Ureter (tissue), 1 donor: ENCODE measurements at regions not wholly inside any gene's neighbourhood (a gene's known extent, or its start where the extent isn't known, plus 50 kb on each side); places are given as distances from the start of the nearest gene placed in this dataset.

Experiments
- DNase-seq: peaks from one replicate; pipeline ENCODE4 v3.0.0-alpha.2; 2020; ENCODE audit warnings: low spot score
- donor health status: DM: yes; HTN: yes; CAD: no.

DNA sequence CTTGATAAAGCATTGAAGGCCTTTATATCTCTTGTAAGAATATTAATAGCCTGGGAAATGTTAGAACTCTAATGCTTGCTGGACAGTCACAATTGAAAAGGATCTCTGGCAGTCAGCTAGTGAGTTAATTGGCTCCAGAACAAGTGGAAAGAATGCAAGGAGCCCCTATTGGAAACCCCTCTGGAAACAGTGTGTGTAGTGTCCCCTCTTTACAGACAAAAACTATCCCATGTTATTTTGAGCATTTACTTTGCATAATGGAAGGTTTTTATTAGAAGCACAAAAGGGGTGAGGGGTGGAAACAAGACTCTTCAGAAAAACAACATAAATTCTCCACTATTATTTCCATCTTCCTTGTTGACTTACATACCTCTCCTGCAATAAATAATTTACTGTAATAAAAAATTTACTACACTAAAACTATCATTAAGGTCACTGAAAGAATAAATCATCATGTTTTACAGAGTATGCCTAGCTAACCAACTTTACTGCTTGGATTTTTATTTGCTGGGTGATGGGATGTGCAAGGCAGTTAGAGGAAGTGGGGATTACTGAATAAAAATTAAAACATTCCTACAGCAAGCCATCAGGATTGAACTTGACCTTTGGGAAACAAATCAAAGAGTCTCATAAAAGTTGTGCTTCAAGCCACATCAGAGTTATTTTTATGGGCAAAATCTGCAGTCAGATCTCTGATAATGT is 610.4 kb downstream of the TBC1D4 start:
- DNase-seq, result no peak

DNA sequence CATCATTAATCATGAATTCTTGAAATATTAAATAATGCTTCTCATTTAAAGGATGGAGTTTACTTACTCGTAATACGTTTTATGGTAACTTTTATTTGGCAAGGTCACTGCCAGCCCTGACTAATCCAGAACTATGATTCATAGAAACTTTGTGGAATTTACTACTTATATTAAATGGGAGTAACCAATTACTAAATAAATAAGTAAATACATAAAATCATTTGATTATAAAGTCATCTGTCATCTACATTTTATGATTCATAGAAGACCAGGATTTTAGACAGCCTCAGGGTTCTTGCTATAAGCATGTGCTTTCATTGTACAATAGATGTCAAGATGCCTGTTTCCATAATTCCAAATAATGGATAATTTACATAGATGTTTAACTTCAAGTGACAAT is 611.1 kb downstream of the TBC1D4 start:
- DNase-seq, result no peak

DNA sequence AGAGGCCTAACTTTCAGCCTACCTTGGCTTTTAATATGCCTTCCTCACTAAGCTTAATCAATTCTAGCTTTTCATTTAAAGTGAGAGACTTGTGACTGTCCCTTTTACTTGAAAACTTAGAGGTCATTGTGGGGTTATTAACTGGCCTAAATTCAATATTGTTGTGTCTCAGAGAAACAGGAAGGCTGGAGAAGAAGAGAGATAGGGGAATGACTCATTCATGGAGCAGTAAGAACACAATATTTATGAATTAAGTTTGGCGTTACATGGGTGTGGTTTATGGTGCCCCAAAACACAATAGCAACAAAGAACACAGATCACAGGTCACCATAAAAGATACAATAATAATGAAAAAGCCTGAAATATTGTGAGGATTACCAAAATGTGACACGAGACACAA is 612.1 kb downstream of the TBC1D4 start:
- no peak for DNase-seq

DNA sequence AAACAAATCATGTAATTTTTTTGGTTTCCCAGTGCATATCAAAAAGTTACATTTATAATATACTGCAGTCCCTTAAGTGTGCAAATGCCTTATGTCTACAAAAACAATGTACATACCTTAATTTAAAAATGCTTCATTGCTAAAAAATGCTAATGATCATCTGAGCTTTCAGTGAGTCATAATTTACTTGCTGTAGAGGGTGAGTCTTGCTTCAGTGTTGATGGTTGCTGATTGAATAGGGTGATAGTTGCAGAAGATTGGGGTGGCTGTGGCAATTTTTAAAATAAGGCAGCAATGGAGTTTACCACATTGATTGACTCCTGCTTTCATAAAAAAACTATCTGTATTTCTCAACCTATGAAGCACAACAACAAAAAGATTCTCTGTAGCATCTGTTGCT is 613.9 kb downstream of the TBC1D4 start:
- DNase-seq, result no peak

DNA sequence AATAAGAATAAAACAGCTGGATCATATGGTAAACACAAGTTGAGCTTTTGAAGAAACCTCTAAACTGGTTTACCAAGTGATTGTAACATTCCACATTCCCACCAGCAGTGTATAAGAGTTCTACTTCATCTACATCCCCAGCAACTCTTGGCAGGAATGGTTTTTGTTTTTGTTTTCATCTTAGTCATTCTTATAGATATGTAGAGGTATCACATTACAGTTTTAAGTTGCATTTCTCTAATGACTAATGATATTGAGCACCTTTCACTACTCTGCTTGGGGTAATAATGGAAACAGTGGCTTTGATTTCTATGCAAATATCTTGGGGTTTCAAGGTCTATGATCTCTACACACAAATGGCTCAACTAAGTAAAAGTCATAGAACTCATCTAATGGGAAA is 614.5 kb downstream of the TBC1D4 start:
- no peak for DNase-seq

DNA sequence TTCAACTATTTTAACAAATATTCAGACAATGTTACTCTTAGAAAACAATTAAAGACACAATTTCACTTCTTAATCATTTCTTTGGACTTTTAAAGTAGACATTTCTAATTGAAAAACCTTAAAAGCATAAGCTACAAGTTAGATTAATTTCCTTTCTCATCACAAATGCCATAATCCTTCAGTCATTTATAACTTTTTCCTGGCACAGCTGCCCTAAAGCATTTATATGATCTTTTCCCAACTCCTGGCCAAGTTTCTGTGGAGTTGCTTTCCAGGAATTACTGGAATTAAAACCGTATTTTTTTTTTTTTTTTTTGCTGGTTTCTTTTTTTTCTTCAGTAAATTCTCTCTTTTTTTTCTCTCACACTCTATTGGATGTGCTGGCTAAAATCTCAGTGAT is 615.9 kb downstream of the TBC1D4 start:
- no peak for DNase-seq

DNA sequence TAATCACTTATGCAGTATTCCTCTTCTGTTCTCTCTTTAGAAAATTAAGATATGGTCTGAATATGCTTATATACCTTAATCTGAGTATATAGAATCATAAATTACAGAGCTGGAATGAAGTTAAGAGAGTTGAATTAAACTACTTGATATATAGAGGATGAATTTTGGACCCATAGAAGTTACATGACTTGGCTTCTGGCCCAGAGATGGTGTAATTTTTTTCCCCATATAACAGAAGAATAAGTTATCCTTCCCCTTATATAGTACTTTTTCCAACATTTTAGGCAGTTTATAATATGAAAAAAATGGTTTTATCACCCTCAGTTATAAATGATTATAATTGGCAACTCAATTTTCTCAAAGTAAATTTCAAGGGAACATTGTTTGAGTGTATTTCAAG is 616.3 kb downstream of the TBC1D4 start:
- DNase-seq, result no peak

DNA sequence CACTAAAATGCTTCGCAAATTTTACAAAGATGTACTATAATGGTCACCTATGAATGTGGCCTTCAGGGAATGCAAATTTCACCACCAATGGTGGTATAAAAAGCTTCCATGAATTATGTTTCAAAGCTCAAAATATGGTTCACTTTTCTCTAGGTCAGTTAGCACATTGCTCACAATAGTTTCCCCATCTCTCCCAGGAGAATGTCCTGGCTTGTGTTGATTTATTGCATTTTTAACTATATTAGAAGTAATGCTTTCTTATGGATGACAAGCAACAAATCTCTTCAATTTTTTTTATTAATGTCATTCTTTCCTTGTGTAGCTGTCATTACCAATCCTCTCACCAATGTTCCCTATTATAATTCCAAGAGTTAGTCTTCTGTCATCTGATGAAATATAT is 621.2 kb downstream of the TBC1D4 start:
- no peak for DNase-seq

DNA sequence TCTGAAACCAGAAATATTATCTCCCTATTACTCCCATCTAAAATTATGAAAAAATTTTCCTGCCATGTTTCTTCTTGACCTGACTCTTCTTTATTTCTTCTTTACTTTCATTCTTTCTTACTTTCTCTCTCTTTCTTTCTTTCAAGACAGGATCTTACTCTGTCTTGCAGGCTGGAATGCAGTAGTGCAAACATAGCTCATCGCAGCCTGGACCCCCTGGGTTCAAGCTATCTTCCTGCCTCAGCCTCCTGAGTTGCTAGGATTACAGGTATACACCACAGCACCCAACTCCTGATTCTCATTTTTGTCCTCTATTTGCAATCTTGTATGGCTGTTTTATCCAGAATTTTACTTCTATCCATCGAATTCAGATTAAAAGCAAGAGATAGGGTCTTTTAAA is 631.1 kb downstream of the TBC1D4 start:
- DNase-seq, result no peak

DNA sequence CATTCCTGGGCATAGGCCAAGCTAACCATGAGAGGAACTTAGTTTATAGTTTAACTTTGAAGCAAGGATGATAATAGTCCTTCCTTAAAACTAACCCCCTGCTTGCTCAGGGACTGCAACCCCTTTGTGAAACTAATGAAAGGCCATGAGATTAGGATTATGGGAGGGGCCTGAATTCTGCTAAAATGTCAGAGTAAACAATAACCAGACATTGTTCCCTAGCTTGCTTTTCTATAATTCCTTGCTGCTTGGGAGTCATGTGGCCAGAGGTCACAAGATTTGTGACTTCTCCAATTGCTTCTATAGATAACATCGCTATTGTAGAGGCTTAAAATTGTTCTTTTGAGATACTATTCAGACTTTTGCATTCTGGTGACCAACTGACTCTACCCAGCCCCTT is 634.0 kb downstream of the TBC1D4 start:
- no peak for DNase-seq

DNA sequence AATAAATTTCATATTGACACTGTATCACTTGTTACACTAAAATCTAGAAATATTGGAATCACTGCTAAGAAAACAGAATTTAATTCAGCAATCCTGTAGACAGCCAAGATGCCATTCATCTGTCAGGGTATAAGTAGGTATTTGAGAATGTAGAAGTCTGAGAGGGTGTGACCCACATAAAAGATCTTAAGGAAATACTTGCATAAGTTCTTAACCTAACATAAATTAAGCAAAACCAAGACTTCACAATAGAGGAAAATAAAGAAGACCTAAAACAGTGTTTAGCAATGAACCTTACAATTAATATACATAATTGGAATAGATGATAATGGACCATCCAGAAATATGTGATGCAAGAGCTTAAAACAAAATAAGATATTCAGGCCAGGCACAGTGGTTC is 636.2 kb downstream of the TBC1D4 start:
- no peak for DNase-seq

DNA sequence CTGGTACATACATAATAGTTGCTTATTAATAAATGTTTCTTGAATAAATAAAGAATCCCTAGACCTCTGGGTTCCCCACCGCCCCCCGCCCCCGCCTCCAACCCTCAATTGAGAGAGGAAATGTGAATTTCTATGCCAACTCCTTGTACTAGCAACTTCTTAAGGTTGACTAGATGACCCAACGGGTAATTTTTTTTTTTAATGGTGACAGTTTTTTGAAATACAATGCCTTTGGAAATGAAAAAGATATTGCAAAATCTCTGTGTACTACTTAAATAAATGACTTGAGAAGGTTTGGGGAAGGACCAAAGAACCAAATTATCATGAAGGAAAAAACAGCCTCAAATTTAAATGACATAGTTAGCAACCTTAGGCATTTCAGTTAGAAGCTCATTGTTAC is 640.3 kb downstream of the TBC1D4 start:
- no peak for DNase-seq

DNA sequence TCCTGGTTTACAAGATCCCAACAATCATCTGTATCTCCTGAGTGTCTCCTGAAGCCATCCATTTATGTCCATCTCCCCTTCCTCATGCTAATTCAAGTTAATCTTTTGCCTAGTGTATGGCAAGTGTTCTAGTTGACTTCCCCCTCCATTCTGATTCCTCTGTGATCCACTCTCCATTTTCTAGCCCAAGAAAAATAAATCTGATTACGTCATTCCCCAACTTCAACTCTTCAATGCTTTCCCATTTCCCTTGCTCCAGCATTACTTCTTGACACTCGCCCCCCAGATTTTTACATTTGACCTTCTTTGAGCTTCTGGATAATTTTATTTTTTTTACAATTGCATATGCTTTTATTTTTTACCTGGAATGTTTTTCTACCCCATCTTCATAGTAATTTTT is 640.8 kb downstream of the TBC1D4 start:
- no peak for DNase-seq

DNA sequence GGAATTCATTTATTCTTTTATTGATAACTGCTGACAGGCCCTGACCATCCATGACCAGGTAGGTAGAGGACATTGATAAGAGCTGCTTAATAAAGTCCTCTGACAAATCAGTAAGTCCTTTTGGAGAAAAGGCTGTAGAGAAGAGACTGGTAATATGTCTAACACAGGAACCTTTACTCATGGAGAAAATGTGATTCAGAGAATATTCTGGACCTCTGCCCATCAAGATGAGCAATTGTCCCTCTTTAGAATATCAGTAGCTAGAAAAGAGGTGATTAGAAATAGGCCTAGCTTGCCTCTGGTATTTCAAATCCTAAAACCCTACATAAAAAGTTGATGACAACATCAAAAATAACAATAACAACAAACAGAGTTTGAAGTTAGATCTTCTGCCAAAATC is 642.3 kb downstream of the TBC1D4 start:
- DNase-seq, result no peak

DNA sequence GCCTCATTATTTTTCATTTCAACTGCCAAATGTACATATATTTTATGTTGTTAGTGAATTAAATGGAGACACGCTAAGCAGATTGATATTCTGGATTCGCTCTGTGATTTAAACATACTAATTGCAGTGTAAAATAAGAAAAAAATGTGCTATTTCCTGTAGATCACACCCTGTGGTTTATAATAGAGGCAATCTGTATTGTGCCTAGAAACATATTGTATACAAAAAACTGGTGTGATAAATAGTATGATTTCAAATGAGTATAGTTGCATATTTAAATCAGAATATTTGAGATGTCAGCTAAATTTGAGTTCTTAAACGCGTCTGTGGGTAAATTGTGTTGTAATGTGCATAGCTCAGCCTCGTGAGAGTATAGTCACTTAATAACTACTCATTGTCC is 643.9 kb downstream of the TBC1D4 start:
- no peak for DNase-seq

DNA sequence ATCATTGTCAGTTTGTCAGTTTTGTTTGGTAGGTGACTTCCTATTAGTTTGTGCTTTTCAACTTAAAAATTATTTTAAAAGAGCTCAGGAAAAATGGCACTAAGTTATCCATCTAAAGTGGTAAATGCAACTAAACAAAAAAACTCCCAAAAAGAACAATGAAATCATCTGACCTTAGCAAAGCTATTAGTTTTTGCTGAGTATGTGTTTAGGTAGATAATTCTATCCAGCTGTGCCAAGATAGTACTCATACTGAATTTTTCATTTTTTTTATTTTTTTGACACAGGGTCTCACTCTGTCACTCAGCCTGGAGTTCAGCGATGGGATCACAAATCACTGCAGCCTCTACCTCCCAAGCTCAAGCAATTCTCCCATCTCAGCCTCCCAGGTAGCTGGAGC is 645.3 kb downstream of the TBC1D4 start:
- DNase-seq, result no peak

DNA sequence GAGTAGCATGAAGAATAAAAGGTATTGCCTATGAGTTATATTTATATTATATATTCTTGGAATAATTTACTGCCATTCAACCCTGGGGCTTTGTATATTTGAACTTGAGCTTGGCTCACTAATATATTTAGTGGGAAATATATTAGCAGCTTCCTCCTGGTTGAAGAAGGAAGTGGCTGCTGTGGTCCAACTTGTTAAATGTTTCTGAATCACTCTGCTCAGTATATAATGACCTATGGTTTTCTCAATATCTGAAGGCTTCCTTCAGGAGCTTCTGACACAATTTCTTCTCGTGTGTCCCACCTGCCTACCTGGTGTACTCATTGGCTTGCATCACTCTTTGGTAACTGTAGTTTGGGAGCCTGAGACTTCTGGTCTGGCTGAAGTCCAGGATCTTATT is 646.4 kb downstream of the TBC1D4 start:
- DNase-seq, result no peak

DNA sequence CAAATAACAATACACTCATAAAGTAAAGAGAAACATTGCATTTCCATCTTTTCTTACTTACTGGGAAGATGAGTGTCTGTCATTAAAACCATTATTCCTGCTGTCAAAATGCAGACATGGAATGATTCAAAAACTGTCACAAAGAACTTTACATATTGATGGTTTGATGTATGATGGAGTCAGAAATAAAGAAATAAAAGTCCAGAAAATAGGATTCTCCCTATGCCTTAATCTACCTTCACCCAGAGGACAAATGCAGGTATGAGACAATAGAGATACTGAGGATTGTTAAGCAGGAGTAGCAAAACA is 656.1 kb downstream of the TBC1D4 start:
- DNase-seq, result no peak

DNA sequence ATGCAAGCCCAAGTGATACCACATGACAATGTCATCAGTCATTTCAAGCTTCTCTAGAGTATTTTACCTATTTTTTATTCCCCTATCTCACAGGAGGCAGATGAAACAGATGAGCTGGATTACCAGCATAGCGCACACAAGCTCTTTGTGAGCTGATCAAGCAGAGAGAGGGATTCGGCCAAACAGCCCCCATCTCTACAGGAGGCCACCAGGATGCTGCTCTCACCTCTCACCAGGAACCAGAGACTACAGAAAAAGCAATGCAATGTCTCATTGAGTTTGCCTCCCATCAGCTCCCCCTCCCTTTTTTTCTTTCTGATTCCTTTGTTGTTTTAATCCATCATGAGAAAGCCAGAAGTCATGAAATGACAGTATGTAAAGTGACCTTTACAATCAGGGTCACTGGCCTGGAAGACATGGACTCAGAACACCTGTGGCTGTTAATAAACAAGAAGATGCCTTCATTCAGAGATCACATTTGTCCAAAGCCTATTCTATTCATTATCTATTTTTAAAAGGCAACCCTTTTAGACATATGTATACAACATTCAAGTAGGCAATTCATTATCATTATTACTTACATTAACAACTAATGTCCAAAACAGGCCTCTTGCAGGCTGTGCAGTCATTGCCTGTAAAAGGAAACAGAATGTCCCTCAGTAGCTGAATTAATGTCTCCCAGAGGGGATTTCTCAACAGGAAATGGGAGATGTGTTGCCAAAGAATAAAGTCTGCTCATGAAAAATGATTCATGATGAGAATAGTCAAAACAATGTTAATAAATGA is 656.6 kb downstream of the TBC1D4 start:
- no peak for DNase-seq

DNA sequence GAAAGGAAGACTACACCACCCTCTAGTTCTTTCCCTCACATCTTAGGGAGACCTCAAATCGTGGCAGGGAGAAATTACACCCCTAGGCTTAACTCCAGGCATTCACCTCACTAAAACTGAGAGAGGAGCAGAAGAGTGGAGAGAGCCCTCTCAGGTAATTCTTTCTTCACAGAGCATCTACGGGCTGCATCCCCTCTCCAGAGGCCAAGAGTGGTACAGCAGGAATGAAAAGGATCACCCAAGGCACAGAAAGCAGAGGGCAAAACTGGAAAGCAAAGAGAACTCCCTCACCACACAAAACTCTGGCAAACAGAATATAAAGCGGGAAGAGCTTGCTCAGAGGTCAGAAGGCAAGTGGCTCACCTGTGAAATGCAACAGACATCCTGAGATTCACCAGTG is 661.2 kb downstream of the TBC1D4 start:
- DNase-seq, result no peak

DNA sequence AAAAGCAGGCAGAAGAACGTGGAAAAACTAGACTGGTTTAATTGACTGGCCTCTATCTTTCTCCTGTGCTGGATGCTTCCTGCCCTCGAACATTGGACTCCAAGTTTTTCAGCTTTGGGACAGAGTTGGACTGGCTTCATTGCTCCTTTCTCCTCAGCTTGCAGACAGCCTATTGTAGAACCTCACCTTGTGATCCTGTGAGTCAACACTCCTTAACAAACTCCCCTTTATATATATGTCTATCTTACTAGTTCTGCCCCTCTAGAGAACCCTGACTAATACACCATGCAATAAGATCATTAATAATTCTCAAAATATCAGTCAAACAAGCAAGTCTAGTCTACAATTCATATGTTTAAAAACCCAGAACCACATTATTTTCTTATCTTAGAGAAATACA is 662.4 kb downstream of the TBC1D4 start:
- DNase-seq, result no peak

DNA sequence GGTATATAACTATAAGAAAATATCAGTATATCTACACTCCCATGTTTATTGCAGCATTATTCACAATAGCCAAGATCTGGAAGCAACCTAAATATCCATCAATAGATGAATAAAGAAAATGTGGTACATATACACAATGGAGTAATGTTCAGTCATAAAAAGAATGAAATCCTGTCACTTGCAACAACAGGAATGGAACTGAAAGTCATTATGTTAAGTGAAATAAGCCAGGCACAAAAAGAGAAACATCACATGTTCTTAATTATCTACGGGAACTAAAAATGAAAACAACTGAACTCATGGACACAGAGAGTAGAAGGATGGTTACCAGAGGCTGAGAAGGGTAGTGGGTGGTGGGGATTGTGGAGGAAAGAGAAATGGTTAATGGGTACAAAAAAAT is 665.2 kb downstream of the TBC1D4 start:
- no peak for DNase-seq

DNA sequence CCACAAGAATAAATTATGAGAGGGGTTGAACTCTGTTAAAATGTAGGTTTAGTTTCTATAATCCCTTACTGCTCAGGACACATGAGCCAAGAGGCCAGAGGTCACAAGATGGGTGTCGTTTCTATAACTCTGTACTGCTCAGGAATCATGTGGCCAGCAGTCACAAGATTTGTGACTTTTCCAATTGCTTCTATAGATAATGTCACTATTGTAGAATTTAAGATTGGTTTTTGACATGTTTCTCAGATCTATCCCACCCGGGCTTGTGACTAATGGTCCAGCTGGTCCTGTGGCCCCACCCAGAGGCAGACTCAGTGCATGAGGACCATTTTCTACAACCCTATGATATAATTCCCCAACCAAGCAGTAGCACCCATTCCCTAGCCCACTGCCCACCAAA is 662.0 kb upstream of the KLF12 start:
- DNase-seq, result no peak

DNA sequence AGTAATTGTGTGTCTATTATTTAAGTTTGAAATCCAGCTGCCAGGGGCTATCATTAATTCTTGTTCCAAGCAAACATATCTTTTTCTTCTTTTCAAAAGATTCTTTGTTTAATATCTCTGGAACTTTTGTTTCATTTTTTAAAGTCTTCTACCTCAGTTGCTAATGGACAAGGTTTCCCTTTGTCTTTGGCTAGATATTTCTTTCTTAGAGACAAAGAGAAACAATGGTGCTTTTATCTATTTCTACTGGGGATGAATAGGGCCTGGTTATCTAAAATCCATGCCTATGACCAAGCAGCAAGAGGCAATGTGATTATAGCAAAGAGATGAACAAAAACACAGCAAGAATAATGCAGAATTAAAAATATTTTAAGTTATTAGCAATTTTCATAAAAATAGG is 661.3 kb upstream of the KLF12 start:
- no peak for DNase-seq
